Gastrocnemius medialis (tissue), 4 donors: ENCODE measurements at regions not wholly inside any gene's neighbourhood (a gene's known extent, or its start where the extent isn't known, plus 50 kb on each side); places are given as distances from the start of the nearest gene placed in this dataset.

ENCODE experiments used
- CTCF ChIP-seq, 5 experiments: fragments of 450-650 bp in 3 of 5; fragments of 200-600 bp in 2 of 5; sonication (generic) in 2 of 5; IDR thresholded peaks in 4 of 5; conservative IDR thresholded peaks in 1 of 5; 1 replicate in 4 of 5; 2 replicates in 1 of 5; pipeline ENCODE4 v1.5.1; 2016 to 2019; ENCODE audit warnings: antibody characterized with exemption in 5 of 5, mild to moderate bottlenecking in 3 of 5, moderate library complexity in 3 of 5
- POLR2A ChIP-seq, 2 donors: fragments of 450-650 bp; IDR thresholded peaks; one replicate each; pipeline ENCODE4 v1.6.1; 2017; ENCODE audit warnings: antibody characterized with exemption in 2 of 2, mild to moderate bottlenecking in 2 of 2, moderate library complexity in 2 of 2

GRCh38 chr2:175815537-175815936 lies 186.5 kb downstream of the LNPK start:
- no peak for TF ChIP-seq CTCF (IDR thresholded peaks at IDR 0.05 in 4 of 5, conservative IDR thresholded peaks at IDR 0.05 in 1 of 5)
- TF ChIP-seq POLR2A (IDR thresholded peaks at IDR 0.05) = no peak
